T-helper 17 cell (primary cell): ENCODE measurements at regions not wholly inside any gene's neighbourhood (a gene's known extent, or its start where the extent isn't known, plus 50 kb on each side); places are given as distances from the start of the nearest gene placed in this dataset.

Experiments used
- ATAC-seq: fragments of 150-1000 bp; cut with Tn5 transposase; 2 replicates; pipeline ENCODE4 v1.10.0; 2021; ENCODE audit warnings: mild to moderate bottlenecking, moderate library complexity
- DNase-seq, 3 donors: peaks; one replicate each; pipeline versions ENCODE4 v3.0.0 to v3.0.0-alpha.2; 2020 to 2021
- H3K9me3 ChIP-seq: one replicate; pipeline ENCODE4 v1.7.0; 2013; ENCODE audit warnings: low read length, mild to moderate bottlenecking; ENCODE audit not compliant: control insufficient read depth, poor library complexity, severe bottlenecking
- H3K27ac Mint-ChIP-seq: one replicate; pipeline ENCODE4 v1.8.0; 2022; ENCODE audit warnings: mild to moderate bottlenecking, moderate library complexity, mixed read lengths
- H3K27me3 Mint-ChIP-seq: one replicate; pipeline ENCODE4 v1.8.0; 2022; ENCODE audit warnings: mixed read lengths
- H3K36me3 Mint-ChIP-seq: one replicate; pipeline ENCODE4 v1.8.0; 2022; ENCODE audit warnings: low read depth, mixed read lengths
- H3K4me1 Mint-ChIP-seq: one replicate; pipeline ENCODE4 v1.8.0; 2022; ENCODE audit warnings: mild to moderate bottlenecking, mixed read lengths
- H3K4me3 Mint-ChIP-seq: one replicate; pipeline ENCODE4 v1.8.0; 2022; ENCODE audit warnings: mild to moderate bottlenecking, moderate library complexity, mixed read lengths

DNA sequence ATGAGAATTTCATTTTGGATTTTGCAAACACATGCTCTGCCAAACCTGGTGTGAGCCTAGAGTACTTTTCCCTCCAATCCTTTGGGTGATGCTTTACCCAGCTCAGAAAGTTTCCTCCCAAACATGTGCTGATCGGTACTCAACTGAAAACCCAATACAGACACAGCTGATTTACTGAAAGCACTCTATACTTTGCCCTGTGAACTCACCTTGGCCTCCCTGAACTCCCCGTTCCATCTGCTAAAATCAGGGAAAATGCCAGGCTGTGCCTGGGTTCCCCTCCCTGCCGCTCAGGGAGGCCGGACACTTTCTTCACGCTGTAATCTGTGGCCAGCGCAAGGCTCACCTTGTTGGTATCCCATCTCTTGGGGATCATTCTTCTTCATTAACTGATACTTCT lies 391.2 kb downstream of the CBLN2 start:
- H3K9me3 ChIP-seq, result peaks cover 3% of the 10 kb centered on the region
- Mint-ChIP-seq H3K4me3 (no peak overlapping the region), H3K27ac (no peak overlapping the region), H3K36me3 (no peaks in the 10 kb centered on the region), H3K27me3 (no peaks in the 10 kb centered on the region), H3K4me1 (no peaks in the 10 kb centered on the region)
- DNase-seq, result no peak
- ATAC-seq, result no peak

DNA sequence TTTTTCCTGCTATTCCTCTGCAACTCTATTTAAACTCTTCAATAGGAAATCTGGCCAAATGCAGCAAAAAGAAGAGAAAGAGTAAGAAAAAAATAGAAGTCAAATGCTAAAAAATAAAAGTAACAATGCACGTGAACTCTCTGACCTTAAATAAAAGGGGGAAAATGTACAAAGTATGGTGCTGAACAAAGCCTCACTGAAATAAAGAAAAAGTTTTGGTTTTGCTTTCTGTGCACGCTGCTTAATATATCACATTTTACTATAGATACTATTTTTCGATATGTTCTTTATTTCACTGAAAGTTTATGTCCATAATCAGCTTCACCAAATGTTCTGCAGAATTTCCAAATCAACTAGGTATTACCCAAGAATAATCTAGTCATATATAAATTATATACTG lies 396.3 kb downstream of the CBLN2 start:
- no peak for ATAC-seq
- Mint-ChIP-seq H3K4me1 (no peaks in the 10 kb centered on the region), H3K4me3 (no peak overlapping the region), H3K36me3 (no peaks in the 10 kb centered on the region), H3K27me3 (no peaks in the 10 kb centered on the region), H3K27ac (no peak overlapping the region)
- H3K9me3 ChIP-seq, result no peaks in the 10 kb centered on the region
- no peak for DNase-seq

DNA sequence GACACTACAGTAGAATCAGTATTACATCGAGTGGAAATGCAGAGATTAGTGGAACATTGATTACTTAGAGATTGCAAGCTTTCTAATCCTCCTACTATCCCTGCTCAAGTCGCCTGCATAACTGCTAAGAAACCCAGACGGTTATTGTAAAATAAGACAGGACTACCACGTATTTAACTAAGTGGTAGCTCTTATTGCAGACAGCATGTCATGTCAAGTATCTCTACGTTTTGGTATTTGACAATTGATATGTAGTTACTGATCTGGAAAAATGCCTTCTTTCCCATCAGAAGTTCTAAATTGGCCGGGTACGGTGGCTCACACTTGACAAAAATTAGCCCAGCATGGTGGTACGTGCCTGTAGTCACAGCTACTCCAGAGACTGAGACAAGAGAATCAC lies 404.1 kb downstream of the CBLN2 start:
- Mint-ChIP-seq H3K4me1 (no peaks in the 10 kb centered on the region), H3K36me3 (no peaks in the 10 kb centered on the region), H3K27ac (no peak overlapping the region), H3K4me3 (no peak overlapping the region), H3K27me3 (no peaks in the 10 kb centered on the region)
- DNase-seq, result no peak
- ATAC-seq, result no peak
- peaks cover 3% of the 10 kb centered on the region for H3K9me3 ChIP-seq

DNA sequence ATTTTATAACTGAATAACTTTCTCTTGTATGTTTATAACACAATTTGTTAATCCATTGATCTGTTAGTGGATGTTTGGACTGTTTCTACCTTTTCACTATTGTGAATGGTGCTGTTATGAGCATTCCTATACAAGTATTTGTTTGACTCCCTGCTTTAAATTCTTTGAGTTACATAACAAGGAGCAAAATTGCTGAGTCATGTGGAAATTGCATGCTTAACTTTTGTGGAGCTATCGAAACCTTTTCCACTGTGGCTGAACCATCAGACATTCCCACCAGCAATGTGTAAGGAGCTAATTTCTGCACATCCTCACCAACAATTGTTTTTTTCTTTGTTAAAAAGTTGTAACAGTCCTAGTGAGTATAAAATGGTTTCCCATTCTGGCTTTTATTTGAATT lies 415.5 kb downstream of the CBLN2 start:
- Mint-ChIP-seq H3K27me3 (no peaks in the 10 kb centered on the region), H3K4me3 (no peak overlapping the region), H3K27ac (no peak overlapping the region), H3K36me3 (no peaks in the 10 kb centered on the region), H3K4me1 (no peaks in the 10 kb centered on the region)
- ATAC-seq (no peak), DNase-seq (no peak)
- no peaks in the 10 kb centered on the region for H3K9me3 ChIP-seq

DNA sequence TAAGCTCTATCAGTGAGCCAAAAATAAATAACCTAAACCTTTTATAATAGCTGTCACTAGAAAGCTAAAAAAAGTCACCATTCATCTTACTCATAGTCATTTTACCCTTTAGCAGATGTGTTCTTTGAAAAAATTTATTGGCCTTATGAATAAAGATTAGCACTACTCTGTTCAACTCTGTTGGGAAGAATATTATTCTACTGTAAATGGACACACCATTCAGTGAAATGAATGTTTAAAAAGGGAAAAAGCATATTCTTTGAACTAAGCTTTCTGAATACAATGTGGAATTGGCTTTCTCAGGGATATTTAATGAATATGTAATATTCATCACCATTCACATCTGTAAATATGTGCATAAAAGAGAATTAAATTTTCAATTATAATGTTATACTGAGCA lies 422.0 kb downstream of the CBLN2 start:
- Mint-ChIP-seq H3K27me3 (no peaks in the 10 kb centered on the region), H3K36me3 (no peaks in the 10 kb centered on the region), H3K27ac (no peak overlapping the region), H3K4me1 (no peaks in the 10 kb centered on the region), H3K4me3 (no peak overlapping the region)
- H3K9me3 ChIP-seq, result no peaks in the 10 kb centered on the region
- DNase-seq, result no peak
- ATAC-seq, result no peak

DNA sequence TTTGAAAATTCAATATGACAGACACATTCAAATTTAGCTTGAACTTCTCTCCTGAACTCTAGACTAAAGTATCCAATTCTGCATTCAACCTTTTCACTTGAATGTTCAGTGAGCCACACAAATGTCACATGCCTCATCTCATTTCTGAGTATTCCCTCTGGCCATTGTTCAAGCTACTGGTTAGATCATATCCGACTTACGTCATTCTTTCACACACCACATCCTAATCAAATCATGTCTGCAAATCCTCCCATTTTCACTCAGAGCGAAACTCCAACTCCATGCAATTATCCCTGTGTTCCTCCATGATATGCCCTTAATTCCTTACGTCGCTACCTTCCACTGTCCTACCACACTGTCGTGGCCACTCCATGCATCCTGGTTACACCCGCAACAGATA lies 425.1 kb downstream of the CBLN2 start:
- no peaks in the 10 kb centered on the region for H3K36me3 Mint-ChIP-seq
- ATAC-seq, result no peak
- DNase-seq, result no peak
- H3K9me3 ChIP-seq, result no peaks in the 10 kb centered on the region
- H3K4me1 Mint-ChIP-seq, result no peaks in the 10 kb centered on the region
- H3K4me3 Mint-ChIP-seq, result no peak overlapping the region
- no peak overlapping the region for H3K27ac Mint-ChIP-seq
- no peaks in the 10 kb centered on the region for H3K27me3 Mint-ChIP-seq

DNA sequence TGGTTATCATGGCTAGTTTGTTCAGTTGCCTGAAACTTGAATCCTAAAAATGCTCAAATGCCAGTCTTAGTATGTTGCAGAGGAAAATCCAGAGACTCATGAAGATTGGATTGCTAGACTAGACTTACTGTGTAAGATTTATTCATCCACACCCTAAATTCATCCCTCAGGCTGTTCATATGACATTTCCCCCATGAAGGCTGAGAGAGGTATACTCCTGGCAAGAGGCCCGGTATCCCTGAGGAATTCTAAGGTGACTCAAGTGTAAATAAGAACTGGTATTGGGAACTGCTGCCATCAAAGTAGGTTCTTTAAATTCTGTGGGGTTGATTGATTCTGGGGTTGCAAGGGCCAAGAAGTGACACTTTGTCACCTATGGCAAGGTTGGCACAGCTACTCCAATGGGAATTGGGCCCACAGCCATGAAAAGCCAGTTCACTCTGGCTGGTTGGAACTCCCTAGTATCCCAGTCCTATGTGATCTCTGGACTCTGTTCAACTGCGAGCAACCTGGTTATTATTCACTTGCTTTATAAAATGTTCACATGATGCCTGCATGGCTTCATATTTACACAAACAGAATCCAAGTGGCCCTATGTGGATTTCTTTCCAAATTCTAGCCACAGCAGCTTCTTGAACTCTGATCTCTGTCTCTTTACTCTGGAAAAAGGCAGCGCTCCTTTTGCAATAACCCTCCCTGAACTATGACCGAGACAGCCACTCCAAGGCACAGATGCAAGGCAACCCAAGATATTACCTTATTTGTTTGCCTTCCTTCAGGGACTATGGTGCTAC lies 429.1 kb downstream of the CBLN2 start:
- DNase-seq (no peak), ATAC-seq (no peak)
- Mint-ChIP-seq H3K27me3 (no peaks in the 10 kb centered on the region), H3K36me3 (no peaks in the 10 kb centered on the region), H3K4me1 (no peaks in the 10 kb centered on the region), H3K27ac (no peak overlapping the region), H3K4me3 (no peak overlapping the region)
- H3K9me3 ChIP-seq, result no peaks in the 10 kb centered on the region

DNA sequence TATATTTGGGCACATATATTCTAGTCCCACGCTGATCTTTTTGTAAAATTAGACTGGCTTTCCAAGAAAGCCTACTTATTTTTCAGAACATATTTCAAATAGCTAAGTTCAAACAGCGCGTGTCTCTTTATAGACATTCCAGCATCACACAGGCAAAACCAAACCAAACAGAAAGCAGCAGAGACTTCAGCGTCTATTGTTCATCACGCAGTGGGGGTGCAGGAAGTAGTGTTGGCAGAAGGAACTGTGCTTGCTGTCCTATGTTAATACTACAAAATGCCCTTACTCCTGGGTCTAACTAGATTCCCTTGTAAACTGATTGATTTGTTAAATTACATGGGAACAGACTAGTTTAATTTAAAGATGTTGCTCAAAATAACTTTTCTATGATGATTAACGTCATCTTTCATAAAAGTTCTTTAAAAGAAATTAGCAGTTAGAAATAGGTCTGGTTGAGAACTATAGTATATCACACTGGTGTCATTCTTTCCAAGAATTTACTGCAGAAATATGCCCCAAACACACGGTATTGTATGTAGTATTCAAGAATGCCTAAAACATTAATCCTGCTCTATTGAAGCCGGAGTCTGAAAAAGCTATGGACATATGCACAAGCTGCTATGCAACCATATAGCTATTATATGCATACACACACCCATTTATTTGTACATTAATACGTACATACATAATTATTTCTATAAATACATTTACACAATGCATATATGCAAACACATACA lies 436.3 kb downstream of the CBLN2 start:
- H3K36me3 Mint-ChIP-seq, result no peaks in the 10 kb centered on the region
- DNase-seq (no peak), ATAC-seq (no peak)
- H3K4me1 Mint-ChIP-seq, result no peaks in the 10 kb centered on the region
- no peaks in the 10 kb centered on the region for H3K9me3 ChIP-seq
- H3K27me3 Mint-ChIP-seq, result no peaks in the 10 kb centered on the region
- no peak overlapping the region for H3K27ac Mint-ChIP-seq
- no peak overlapping the region for H3K4me3 Mint-ChIP-seq

DNA sequence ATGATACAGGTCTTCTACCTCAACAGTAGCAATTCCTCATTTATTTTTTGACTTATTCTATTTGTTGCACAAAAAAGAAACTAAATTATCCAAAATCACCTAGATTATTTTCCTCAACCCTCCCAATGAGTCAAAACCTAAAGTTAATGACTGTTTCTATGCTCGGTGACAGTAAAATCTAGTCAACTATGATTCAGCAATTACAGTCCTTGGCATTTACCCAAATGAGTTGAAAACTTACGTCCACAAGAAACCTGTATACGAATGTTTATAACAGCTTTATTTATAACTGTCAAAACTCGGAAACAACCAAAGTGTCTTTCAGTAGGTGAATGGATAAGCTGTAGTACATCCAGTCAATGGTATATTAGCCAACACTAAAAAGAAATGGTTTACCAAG lies 439.3 kb downstream of the CBLN2 start:
- no peaks in the 10 kb centered on the region for H3K9me3 ChIP-seq
- Mint-ChIP-seq H3K27ac (no peak overlapping the region), H3K4me3 (no peak overlapping the region), H3K36me3 (no peaks in the 10 kb centered on the region), H3K27me3 (no peaks in the 10 kb centered on the region), H3K4me1 (no peaks in the 10 kb centered on the region)
- DNase-seq (no peak), ATAC-seq (no peak)

DNA sequence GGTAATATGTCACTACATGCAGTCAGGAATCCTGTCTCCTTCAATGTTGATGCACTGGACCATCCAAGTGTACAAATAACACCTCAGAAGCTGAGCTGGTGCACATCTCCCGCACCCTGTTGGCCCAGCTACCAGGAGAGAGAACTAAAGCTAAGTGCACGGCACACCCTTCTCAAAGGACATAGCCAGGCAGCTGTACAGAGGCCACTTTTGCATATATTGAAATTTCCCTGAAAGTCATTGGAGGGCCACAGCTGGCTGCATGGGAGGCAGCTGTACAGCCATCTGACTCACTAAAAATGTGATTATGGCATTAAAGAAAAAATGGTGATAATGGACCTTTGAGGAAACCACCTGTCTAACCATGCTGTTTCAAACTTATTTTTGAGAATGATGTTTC lies 441.7 kb downstream of the CBLN2 start:
- H3K9me3 ChIP-seq, result peaks cover 3% of the 10 kb centered on the region
- ATAC-seq, result no peak
- no peak overlapping the region for H3K4me3 Mint-ChIP-seq
- H3K27ac Mint-ChIP-seq, result no peak overlapping the region
- H3K4me1 Mint-ChIP-seq, result no peaks in the 10 kb centered on the region
- DNase-seq, result no peak
- no peaks in the 10 kb centered on the region for H3K27me3 Mint-ChIP-seq
- H3K36me3 Mint-ChIP-seq, result no peaks in the 10 kb centered on the region

DNA sequence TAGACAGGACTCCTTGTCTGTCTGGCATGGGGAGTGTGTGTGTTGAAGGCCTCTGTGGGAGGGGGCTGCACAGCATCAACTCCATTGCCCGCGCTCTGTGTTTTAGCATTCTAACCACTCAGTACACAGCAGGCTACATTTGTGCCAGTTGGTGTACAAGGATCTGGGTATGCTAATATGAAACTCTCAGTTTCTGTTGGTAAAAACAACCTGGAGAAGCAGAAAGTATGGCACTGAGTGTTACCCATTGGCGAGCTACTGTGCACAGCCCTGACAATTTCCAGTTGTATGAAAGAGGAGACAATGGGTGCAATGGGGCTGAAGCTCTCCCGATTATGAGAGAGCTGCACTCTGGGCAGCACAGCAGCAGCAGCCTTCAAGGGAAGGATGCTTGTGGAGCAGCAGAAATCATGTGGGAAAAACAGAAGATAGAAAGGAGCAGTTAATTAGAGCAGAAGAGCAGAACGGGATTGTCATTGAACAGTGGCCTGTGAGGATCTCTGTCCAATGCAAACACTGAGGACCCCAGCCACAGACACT lies 443.6 kb downstream of the CBLN2 start:
- Mint-ChIP-seq H3K4me3 (no peak overlapping the region), H3K4me1 (no peaks in the 10 kb centered on the region), H3K36me3 (no peaks in the 10 kb centered on the region), H3K27me3 (no peaks in the 10 kb centered on the region), H3K27ac (no peak overlapping the region)
- no peak for DNase-seq
- ATAC-seq, result no peak
- H3K9me3 ChIP-seq, result peaks cover 3% of the 10 kb centered on the region

DNA sequence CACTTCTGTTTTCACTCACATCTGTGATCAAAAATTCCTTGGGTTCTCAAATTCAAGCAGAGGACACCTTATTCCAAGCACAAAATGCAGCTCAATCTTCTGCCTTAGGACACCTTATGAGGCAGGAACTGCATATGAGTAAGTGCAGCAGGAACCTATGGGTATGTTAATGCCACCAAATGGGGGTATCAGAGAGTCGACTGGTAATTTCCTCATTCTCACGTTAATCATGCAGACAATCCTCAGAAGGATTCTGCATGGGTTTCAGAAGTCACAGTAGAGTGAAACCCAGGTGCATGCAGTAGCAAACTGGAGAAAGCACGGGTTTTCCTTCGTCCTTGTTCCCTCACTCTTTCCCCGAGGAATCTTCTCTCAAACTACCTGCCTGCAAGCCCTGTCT lies 452.8 kb downstream of the CBLN2 start:
- no peaks in the 10 kb centered on the region for H3K4me1 Mint-ChIP-seq
- DNase-seq, result no peak
- H3K36me3 Mint-ChIP-seq, result no peaks in the 10 kb centered on the region
- H3K27ac Mint-ChIP-seq, result no peak overlapping the region
- H3K27me3 Mint-ChIP-seq, result no peaks in the 10 kb centered on the region
- ATAC-seq, result no peak
- H3K9me3 ChIP-seq, result no peaks in the 10 kb centered on the region
- H3K4me3 Mint-ChIP-seq, result no peak overlapping the region

DNA sequence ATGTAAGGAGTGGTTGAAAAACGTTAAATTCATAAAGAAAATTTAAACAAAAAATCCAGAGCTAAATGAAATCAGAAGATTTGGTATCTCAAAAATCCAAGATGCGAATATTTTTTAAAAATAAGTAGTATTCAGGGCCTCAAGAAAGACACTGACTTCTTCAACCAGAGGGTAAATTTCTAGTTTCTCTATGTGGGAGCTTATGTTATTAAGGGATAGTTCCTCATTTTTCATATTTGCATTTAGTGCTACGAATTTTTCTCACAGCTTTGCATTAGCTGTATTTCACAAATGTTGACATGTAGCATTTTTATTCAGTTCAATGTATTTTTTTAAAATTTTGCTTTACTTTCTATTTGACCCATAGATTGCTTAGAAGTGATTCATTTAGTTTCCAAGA lies 454.7 kb downstream of the CBLN2 start:
- H3K4me1 Mint-ChIP-seq, result no peaks in the 10 kb centered on the region
- H3K27ac Mint-ChIP-seq, result no peak overlapping the region
- no peaks in the 10 kb centered on the region for H3K36me3 Mint-ChIP-seq
- ATAC-seq, result no peak
- no peak for DNase-seq
- H3K4me3 Mint-ChIP-seq, result no peak overlapping the region
- no peaks in the 10 kb centered on the region for H3K9me3 ChIP-seq
- no peaks in the 10 kb centered on the region for H3K27me3 Mint-ChIP-seq

DNA sequence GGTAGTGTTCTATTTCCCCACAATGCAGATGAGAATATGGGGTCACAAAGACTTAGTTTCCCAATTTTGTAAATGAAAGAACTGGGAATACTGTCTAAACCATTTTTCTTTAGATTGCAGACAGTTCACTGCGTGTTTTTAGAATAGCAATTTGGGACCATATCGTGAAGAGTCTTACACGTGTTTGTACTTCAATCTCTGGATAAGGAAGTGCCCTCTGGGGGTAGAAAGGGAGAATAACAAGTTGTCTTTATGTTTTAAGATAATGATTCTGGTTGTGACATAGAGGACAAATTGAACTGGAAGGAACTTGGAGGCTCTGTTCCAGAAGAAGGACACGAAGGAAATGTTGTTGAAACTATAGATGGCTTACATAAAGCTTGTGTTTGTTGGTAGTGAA lies 457.7 kb downstream of the CBLN2 start:
- H3K36me3 Mint-ChIP-seq, result no peaks in the 10 kb centered on the region
- H3K9me3 ChIP-seq, result no peaks in the 10 kb centered on the region
- H3K4me1 Mint-ChIP-seq, result no peaks in the 10 kb centered on the region
- H3K4me3 Mint-ChIP-seq, result no peak overlapping the region
- ATAC-seq, result no peak
- H3K27ac Mint-ChIP-seq, result no peak overlapping the region
- H3K27me3 Mint-ChIP-seq, result no peaks in the 10 kb centered on the region
- no peak for DNase-seq
